GM18907 (cell line): ENCODE measurements at regions not wholly inside any gene's neighbourhood (a gene's known extent, or its start where the extent isn't known, plus 50 kb on each side); places are given as distances from the start of the nearest gene placed in this dataset.
"Not testable (repeated sequence)": the region's sequence is repeated elsewhere in the genome, so short reads cannot be mapped to it uniquely, and the experiment has no call there.

ENCODE experiments used
- ATAC-seq: cut with Tn5 transposase; IDR thresholded peaks from one replicate; pipeline ENCODE4 v1.9.1; 2021; ENCODE audit warnings: mild to moderate bottlenecking, moderate library complexity; ENCODE audit not compliant: unreplicated experiment

- ATAC-seq, result no peak
These were observed 105.9 kb upstream of the PDE10A start for GRCh38 chr6:165768961-165769360.

GRCh38 chr6:165767228-165767627, 104.2 kb upstream of the PDE10A start:
- ATAC-seq, result peak; percentile 55

GRCh38 chr6:165766457-165766856, 103.4 kb upstream of the PDE10A start:
- ATAC-seq, result no peak

GRCh38 chr6:165766026-165766425, 103.0 kb upstream of the PDE10A start:
- no peak for ATAC-seq

- ATAC-seq, result not testable (repeated sequence)
These were observed 102.2 kb upstream of the PDE10A start for GRCh38 chr6:165765256-165765655.

- no peak for ATAC-seq
These were observed 99.8 kb upstream of the PDE10A start for GRCh38 chr6:165762876-165763275.

GRCh38 chr6:165762125-165762524, 99.1 kb upstream of the PDE10A start:
- ATAC-seq, result no peak

GRCh38 chr6:165760803-165761185, 97.8 kb upstream of the PDE10A start:
- no peak for ATAC-seq

GRCh38 chr6:165760126-165760802, 97.2 kb upstream of the PDE10A start:
- no peak for ATAC-seq

GRCh38 chr6:165758441-165758840, 95.4 kb upstream of the PDE10A start:
- ATAC-seq, result no peak

- no peak for ATAC-seq
These were observed 92.5 kb upstream of the PDE10A start for GRCh38 chr6:165755583-165755982.

GRCh38 chr6:165753506-165753905, 90.5 kb upstream of the PDE10A start:
- ATAC-seq, result no peak

GRCh38 chr6:165752451-165752850, 89.4 kb upstream of the PDE10A start:
- no peak for ATAC-seq

GRCh38 chr6:165751486-165751885, 88.4 kb upstream of the PDE10A start:
- ATAC-seq, result no peak

GRCh38 chr6:165749163-165749562, 86.1 kb upstream of the PDE10A start:
- no peak for ATAC-seq

GRCh38 chr6:165748390-165748789, 85.3 kb upstream of the PDE10A start:
- no peak for ATAC-seq

GRCh38 chr6:165747963-165748362, 84.9 kb upstream of the PDE10A start:
- ATAC-seq, result no peak

GRCh38 chr6:165746331-165746730, 83.3 kb upstream of the PDE10A start:
- ATAC-seq, result no peak

- ATAC-seq, result peak; percentile 76
These were observed 82.5 kb upstream of the PDE10A start for GRCh38 chr6:165745492-165745891.

GRCh38 chr6:165744555-165745228, 81.7 kb upstream of the PDE10A start:
- ATAC-seq, result peak; percentile 46

- ATAC-seq, result no peak
These were observed 80.4 kb upstream of the PDE10A start for GRCh38 chr6:165743366-165743898.

GRCh38 chr6:165742047-165742446, 79.0 kb upstream of the PDE10A start:
- no peak for ATAC-seq
